ENCODE measurements at regions not wholly inside any gene's neighbourhood (a gene's known extent, or its start where the extent isn't known, plus 50 kb on each side); places are given as distances from the start of the nearest gene placed in this dataset.

DNA sequence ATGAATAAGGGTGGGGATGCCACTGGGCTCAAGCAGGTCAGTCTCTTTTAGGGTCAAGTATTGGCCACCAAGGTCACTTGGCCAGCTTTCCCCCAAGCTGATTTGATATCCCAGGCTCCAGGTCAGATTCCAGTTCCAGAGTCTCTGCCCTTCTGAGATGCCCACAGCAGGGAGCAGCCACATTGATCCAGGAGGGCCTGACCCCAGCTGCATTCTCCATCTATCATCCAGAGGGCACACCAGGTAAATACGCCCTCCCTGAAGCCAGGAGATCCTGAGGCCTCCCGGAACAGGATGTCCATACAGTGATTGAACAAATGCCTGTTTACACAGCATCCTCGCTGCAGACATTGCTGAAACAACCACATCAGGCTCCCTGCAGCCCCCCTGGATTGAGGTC, 264.6 kb upstream of the TLE3 start:
- no peak overlapping the region for H3K4me3 ChIP-seq (ENCODE audit: low read depth, low read length)
- TF ChIP-seq CTCF (IDR thresholded peaks at IDR 0.05; ENCODE audit: borderline replicate concordance, insufficient read depth, low read depth, low read length): no peak

DNA sequence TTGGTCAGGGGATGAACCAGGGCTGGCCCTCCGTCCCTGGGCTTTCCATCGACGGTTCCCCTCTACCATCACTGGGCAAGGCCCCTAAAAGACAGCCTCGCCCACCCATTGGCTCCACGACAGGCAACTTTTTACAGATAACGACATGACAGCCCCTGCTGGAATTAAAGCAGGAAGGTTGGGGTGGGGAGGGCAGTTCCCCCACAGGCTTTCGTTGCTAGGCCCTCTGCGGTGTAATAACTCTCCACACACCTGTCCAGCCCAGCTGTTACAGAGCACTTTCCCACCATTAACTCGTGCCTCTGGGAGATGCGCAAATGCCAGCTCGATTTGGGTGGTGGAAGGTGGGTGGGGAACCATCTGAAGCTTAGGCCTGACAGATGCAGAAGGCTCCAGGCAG, 264.2 kb upstream of the TLE3 start:
- no peak overlapping the region for H3K4me3 ChIP-seq (ENCODE audit: low read depth, low read length)
- no peak for TF ChIP-seq CTCF (IDR thresholded peaks at IDR 0.05; ENCODE audit: borderline replicate concordance, insufficient read depth, low read depth, low read length)

- H3K4me3 ChIP-seq (ENCODE audit: low read depth, low read length): no peak overlapping the region
- TF ChIP-seq CTCF (IDR thresholded peaks at IDR 0.05; ENCODE audit: borderline replicate concordance, insufficient read depth, low read depth, low read length): no peak
Observed at GRCh38 chr15:70361106-70361505, 263.4 kb upstream of the TLE3 start.

DNA sequence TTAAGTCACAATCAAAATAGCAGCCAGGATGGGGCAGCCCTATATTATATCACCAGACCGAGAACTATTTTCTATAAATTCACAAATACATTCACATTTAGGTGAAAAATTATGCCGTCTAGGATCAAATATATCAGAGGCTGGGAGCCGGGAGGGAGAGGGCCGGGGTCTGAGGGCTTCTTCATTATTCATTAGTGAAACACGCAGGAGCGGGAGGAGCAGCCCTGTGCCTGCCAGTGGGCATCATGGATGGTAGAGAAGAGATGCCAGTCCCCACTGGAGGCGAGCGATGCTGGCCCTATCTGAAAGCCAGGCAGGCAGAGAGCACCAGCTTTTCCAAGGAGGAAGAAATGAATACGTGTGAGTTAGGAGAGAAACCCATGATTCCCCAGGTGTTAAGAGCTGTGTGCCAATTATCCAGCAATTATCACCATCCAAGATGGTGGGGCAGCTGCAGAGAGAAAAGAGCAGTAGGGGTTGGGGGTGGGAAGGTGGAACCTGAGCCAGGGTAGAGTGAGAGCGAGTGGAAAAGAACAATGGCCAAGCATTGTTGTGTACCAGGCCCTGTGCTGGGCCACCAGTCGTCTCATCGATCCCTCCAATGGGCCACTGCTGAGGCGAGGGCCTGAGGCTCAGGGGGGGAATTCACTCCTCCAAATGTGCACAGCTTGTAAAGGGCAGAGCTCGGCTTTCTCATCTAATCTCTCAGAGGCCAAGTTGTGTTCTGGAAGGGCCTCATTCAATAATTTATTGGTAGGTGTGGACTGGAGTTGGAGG, 261.3 kb upstream of the TLE3 start:
- no peak for TF ChIP-seq CTCF (IDR thresholded peaks at IDR 0.05; ENCODE audit: borderline replicate concordance, insufficient read depth, low read depth, low read length)
- H3K4me3 ChIP-seq (ENCODE audit: low read depth, low read length): no peak overlapping the region

GRCh38 chr15:70358011-70358819, 260.5 kb upstream of the TLE3 start:
- H3K4me3 ChIP-seq (ENCODE audit: low read depth, low read length): no peak overlapping the region
- no peak for TF ChIP-seq CTCF (IDR thresholded peaks at IDR 0.05; ENCODE audit: borderline replicate concordance, insufficient read depth, low read depth, low read length)

DNA sequence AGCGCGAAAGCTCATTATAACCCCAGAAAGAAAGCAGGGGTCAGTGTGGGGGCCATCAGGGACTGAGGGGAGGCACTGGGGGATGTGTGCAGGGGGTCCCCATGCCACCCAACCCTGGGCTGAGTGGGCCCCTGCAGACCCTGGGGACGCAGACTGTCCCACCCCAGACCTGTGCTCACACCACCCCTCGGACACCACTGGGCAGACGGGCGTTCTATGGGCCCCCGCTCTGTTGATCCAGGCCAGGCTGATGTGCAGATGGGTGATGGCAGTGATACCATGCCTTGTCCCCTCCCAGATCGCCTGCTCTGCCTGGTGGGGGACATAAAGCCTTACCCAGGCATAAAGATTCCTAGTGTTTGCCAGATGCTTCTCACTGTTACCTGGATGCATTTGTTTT, 259.7 kb upstream of the TLE3 start:
- TF ChIP-seq CTCF (IDR thresholded peaks at IDR 0.05; ENCODE audit: borderline replicate concordance, insufficient read depth, low read depth, low read length): no peak
- no peak overlapping the region for H3K4me3 ChIP-seq (ENCODE audit: low read depth, low read length)

DNA sequence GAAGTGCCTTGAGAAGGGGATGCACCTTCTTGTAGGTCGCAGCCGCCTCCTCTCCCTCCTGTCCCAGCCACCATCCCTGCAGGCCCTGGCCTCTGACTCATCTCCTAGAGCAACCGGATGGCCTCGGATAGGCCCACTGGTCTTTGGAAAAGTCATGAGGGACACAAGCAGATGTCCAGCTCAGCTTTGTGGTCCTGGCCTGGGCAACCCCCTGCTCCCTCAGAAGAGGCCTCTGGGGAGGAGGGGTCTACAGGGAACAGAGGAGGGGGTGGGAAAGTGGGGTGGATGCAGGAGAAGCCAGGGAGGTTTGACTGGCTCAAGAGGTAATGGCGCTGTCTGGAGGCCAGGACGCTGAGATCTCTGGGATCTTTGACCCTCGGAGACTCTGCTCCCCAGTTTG, 259.2 kb upstream of the TLE3 start:
- no peak overlapping the region for H3K4me3 ChIP-seq (ENCODE audit: low read depth, low read length)
- TF ChIP-seq CTCF (IDR thresholded peaks at IDR 0.05; ENCODE audit: borderline replicate concordance, insufficient read depth, low read depth, low read length): no peak

Data from GM12875 (cell line).